SK-N-SH (cell line): ENCODE measurements at regions not wholly inside any gene's neighbourhood (a gene's known extent, or its start where the extent isn't known, plus 50 kb on each side); places are given as distances from the start of the nearest gene placed in this dataset.

ENCODE experiments used
- CTCF ChIA-PET: fragments of 300-600, 350-600 bp; formaldehyde crosslinking; extraction: SDS; loops from one replicate; lab custom pipeline; 2021; lab: Yijun Ruan, JAX
- POLR2A ChIA-PET: fragments of 350-600 bp; sonication (Branson Sonifier 250); formaldehyde crosslinking; extraction: SDS; loops from one replicate; lab custom pipeline; 2020; ENCODE audit warnings: antibody characterized with exemption, inconsistent platforms; lab: Yijun Ruan, JAX
- DNase-seq: peaks from one replicate; pipeline ENCODE4 v3.0.0; 2012
- H2AFZ ChIP-seq: fragments of 200-600 bp; sonication (generic); 2 replicates; pipeline ENCODE4 v1.8.1; 2016; ENCODE audit warnings: antibody characterized with exemption, mild to moderate bottlenecking, low read depth
- H3F3A ChIP-seq: fragments of 200-600 bp; sonication (generic); replicated peaks from 2 replicates; pipeline ENCODE3; 2016; ENCODE audit warnings: antibody characterized with exemption, mild to moderate bottlenecking; ENCODE audit not compliant: insufficient read depth
- H3K27ac ChIP-seq, 2 experiments: fragments of 200-500 bp in 1 of 2; fragments of 200-600 bp in 1 of 2; sonication (Bioruptor generic) in 1 of 2; sonication (generic), shearing (Covaris generic) in 1 of 2; 2 replicates each; pipeline versions ENCODE4 v1.5.1 to v1.6.1; 2014 to 2016; ENCODE audit warnings: low read depth in 2 of 2, inconsistent platforms in 1 of 2, low read length in 1 of 2, mild to moderate bottlenecking in 1 of 2, mixed read lengths in 1 of 2
- H3K27me3 ChIP-seq: fragments of 200-600 bp; sonication (generic), shearing (Covaris generic); 2 replicates; pipeline ENCODE4 v1.6.1; 2016; ENCODE audit warnings: mixed run types; ENCODE audit not compliant: insufficient read depth
- H3K36me3 ChIP-seq, 2 experiments: fragments of 200-500 bp in 1 of 2; fragments of 200-600 bp in 1 of 2; sonication (Bioruptor generic) in 1 of 2; sonication (generic) in 1 of 2; replicated peaks in 1 of 2; 2 replicates each; pipeline versions ENCODE3 to v1.5.1; 2014 to 2016; ENCODE audit warnings: low read length in 1 of 2, mild to moderate bottlenecking in 1 of 2; ENCODE audit not compliant: insufficient read depth in 2 of 2, control insufficient read depth in 1 of 2
- H3K4me1 ChIP-seq, 2 experiments: fragments of 200-500 bp in 1 of 2; fragments of 200-600 bp in 1 of 2; sonication (Bioruptor generic) in 1 of 2; sonication (generic), shearing (Covaris generic) in 1 of 2; 2 replicates each; pipeline versions ENCODE4 v1.5.1 to v1.6.1; 2014 to 2016; ENCODE audit warnings: low read depth in 1 of 2, low read length in 1 of 2, mixed run types in 1 of 2; ENCODE audit not compliant: insufficient read depth in 2 of 2, control insufficient read depth in 1 of 2
- H3K4me2 ChIP-seq: fragments of 200-600 bp; sonication (generic), shearing (Covaris generic); 2 replicates; pipeline ENCODE4 v1.6.1; 2017; ENCODE audit warnings: mixed run types
- H3K4me3 ChIP-seq, 2 experiments: fragments of 200-500 bp in 1 of 2; fragments of 200-600 bp in 1 of 2; sonication (Bioruptor generic) in 1 of 2; sonication (generic), shearing (Covaris generic) in 1 of 2; 2 replicates each; pipeline versions ENCODE4 v1.5.1 to v1.8.1; 2014 to 2016; ENCODE audit warnings: low read depth in 2 of 2, inconsistent platforms in 1 of 2, low read length in 1 of 2, mild to moderate bottlenecking in 1 of 2, mixed read lengths in 1 of 2, moderate library complexity in 1 of 2
- H3K79me2 ChIP-seq: fragments of 200-600 bp; sonication (generic); 2 replicates; pipeline ENCODE4 v1.8.1; 2017; ENCODE audit warnings: mild to moderate bottlenecking; ENCODE audit not compliant: insufficient read depth
- H3K9ac ChIP-seq: fragments of 200-600 bp; sonication (generic); 2 replicates; pipeline ENCODE4 v1.6.1; 2017; ENCODE audit warnings: mixed run types
- H3K9me2 ChIP-seq: fragments of 200-600 bp; sonication (generic); 2 replicates; pipeline ENCODE4 v1.6.1; 2017; ENCODE audit warnings: mixed run types
- H3K9me3 ChIP-seq: fragments of 200-600 bp; sonication (generic); 2 replicates; pipeline ENCODE4 v1.6.1; 2017; ENCODE audit warnings: mixed run types, mild to moderate bottlenecking, moderate library complexity
- H4K20me1 ChIP-seq: fragments of 200-600 bp; sonication (generic); 2 replicates; pipeline ENCODE4 v1.6.1; 2017; ENCODE audit warnings: mild to moderate bottlenecking, mixed run types; ENCODE audit not compliant: insufficient read depth
- CHD2 ChIP-seq: fragments of 150-350 bp; IDR thresholded peaks from 2 replicates; pipeline ENCODE4 v1.6.1; 2018; ENCODE audit warnings: low read length; ENCODE audit not compliant: partially characterized antibody
- EP300 ChIP-seq, 2 experiments: IDR thresholded peaks; 2 replicates each; pipeline versions ENCODE4 v1.4.0 to v1.6.1; 2012; ENCODE audit warnings: borderline replicate concordance in 1 of 2, low read depth in 1 of 2, low read length in 1 of 2
- FOSL2 ChIP-seq: IDR thresholded peaks from 2 replicates; pipeline ENCODE4 v1.4.0; 2012; ENCODE audit warnings: low read depth, mild to moderate bottlenecking, moderate library complexity, borderline replicate concordance
- FOXJ3 ChIP-seq: sonication (generic); formaldehyde crosslinking; IDR thresholded peaks from 2 replicates; pipeline ENCODE4 v1.5.1; 2020; ENCODE audit warnings: mild to moderate bottlenecking, missing genetic modification reagents
- GATA2 ChIP-seq: sonication (generic); formaldehyde crosslinking; IDR thresholded peaks from 2 replicates; pipeline ENCODE4 v1.5.0; 2020; ENCODE audit warnings: mild to moderate bottlenecking, missing genetic modification reagents
- JUND ChIP-seq: IDR thresholded peaks from 2 replicates; pipeline ENCODE4 v1.4.0; 2012
- MEF2A ChIP-seq: IDR thresholded peaks from 2 replicates; pipeline ENCODE4 v1.4.0; 2012; ENCODE audit warnings: low read depth, borderline replicate concordance
- RAD21 ChIP-seq: IDR thresholded peaks from 2 replicates; pipeline ENCODE4 v1.6.1; 2012; ENCODE audit warnings: mild to moderate bottlenecking, low read length
- RFX5 ChIP-seq: IDR thresholded peaks from 2 replicates; pipeline ENCODE4 v1.6.1; 2012; ENCODE audit warnings: mild to moderate bottlenecking, improper control_type of control experiment, low read length
- YY1 ChIP-seq: IDR thresholded peaks from 2 replicates; pipeline ENCODE4 v1.4.0; 2012; ENCODE audit warnings: low read depth, mild to moderate bottlenecking
- WGBS: methylation state at CpG from one replicate; pipeline ENCODE4 v1.1.6; 2017; ENCODE audit warnings: low lambda C conversion rate; 5-methylcytosine and 5-hydroxymethylcytosine counted together
- TF ChIP-seq, protein P1 (sequence below): fragments of 150-350 bp; IDR thresholded peaks from 2 replicates; pipeline ENCODE4 v1.6.1; 2017; ENCODE audit warnings: antibody characterized with exemption, low read length, low read depth, borderline replicate concordance
- TF ChIP-seq, protein P2 (sequence below): fragments of 150-350 bp; IDR thresholded peaks from 2 replicates; pipeline ENCODE4 v1.6.1; 2016; ENCODE audit warnings: mild to moderate bottlenecking, low read depth, low read length
- TF ChIP-seq, protein P3 (sequence below): IDR thresholded peaks from 2 replicates; pipeline ENCODE4; 2012
- TF ChIP-seq, protein P4 (sequence below): IDR thresholded peaks from 2 replicates; pipeline ENCODE4 v1.4.0; 2012; ENCODE audit warnings: low read depth
- TF ChIP-seq, protein P5 (sequence below): IDR thresholded peaks from 2 replicates; pipeline ENCODE4 v1.4.0; 2012; ENCODE audit warnings: low read depth, borderline replicate concordance

DNA sequence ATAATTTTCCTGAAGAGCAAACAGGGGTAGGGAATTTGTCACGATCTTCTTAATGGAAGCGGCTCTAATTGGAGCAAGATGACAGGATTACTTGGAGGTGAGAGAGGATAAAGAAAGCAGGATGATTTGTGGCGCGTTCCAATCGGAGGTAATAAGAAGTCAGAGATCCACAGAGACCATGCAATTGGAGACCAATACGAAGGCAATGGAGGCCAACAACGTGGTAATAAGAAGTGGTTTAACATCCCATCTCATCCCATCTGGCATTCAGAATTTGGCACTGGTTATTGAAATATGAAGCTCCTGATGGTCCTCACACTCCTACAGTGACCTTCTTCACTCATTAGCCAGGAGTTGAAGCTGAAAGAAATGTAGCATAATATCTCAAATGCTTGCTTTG lies 130.6 kb downstream of the DLEU7 start:
- no peak overlapping the region; a peak in 1 of 4 replicates for H3K27ac ChIP-seq
- H4K20me1 ChIP-seq, result no peaks in the 10 kb centered on the region
- no peak overlapping the region for H3K9ac ChIP-seq
- TF ChIP-seq, protein P1, sequence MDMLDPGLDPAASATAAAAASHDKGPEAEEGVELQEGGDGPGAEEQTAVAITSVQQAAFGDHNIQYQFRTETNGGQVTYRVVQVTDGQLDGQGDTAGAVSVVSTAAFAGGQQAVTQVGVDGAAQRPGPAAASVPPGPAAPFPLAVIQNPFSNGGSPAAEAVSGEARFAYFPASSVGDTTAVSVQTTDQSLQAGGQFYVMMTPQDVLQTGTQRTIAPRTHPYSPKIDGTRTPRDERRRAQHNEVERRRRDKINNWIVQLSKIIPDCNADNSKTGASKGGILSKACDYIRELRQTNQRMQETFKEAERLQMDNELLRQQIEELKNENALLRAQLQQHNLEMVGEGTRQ, result no peak
- TF ChIP-seq FOSL2 (no peak), CHD2 (no peak), RFX5 (no peak), YY1 (no peak), MEF2A (no peak), EP300 (IDR thresholded peaks at IDR 0.05; ENCODE audit: borderline replicate concordance in 1 of 2, low read depth in 1 of 2, low read length in 1 of 2) (no peak), JUND (no peak), GATA2 (CRISPR knock-in tag) (no peak), RAD21 (no peak), FOXJ3 (CRISPR knock-in tag) (no peak)
- TF ChIP-seq, protein P2, sequence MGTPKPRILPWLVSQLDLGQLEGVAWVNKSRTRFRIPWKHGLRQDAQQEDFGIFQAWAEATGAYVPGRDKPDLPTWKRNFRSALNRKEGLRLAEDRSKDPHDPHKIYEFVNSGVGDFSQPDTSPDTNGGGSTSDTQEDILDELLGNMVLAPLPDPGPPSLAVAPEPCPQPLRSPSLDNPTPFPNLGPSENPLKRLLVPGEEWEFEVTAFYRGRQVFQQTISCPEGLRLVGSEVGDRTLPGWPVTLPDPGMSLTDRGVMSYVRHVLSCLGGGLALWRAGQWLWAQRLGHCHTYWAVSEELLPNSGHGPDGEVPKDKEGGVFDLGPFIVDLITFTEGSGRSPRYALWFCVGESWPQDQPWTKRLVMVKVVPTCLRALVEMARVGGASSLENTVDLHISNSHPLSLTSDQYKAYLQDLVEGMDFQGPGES, result no peak
- TF ChIP-seq, protein P3, sequence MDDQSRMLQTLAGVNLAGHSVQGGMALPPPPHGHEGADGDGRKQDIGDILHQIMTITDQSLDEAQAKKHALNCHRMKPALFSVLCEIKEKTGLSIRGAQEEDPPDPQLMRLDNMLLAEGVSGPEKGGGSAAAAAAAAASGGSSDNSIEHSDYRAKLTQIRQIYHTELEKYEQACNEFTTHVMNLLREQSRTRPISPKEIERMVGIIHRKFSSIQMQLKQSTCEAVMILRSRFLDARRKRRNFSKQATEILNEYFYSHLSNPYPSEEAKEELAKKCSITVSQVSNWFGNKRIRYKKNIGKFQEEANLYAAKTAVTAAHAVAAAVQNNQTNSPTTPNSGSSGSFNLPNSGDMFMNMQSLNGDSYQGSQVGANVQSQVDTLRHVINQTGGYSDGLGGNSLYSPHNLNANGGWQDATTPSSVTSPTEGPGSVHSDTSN, result no peak
- TF ChIP-seq, protein P4, sequence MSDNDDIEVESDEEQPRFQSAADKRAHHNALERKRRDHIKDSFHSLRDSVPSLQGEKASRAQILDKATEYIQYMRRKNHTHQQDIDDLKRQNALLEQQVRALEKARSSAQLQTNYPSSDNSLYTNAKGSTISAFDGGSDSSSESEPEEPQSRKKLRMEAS, result no peak
- TF ChIP-seq, protein P5, sequence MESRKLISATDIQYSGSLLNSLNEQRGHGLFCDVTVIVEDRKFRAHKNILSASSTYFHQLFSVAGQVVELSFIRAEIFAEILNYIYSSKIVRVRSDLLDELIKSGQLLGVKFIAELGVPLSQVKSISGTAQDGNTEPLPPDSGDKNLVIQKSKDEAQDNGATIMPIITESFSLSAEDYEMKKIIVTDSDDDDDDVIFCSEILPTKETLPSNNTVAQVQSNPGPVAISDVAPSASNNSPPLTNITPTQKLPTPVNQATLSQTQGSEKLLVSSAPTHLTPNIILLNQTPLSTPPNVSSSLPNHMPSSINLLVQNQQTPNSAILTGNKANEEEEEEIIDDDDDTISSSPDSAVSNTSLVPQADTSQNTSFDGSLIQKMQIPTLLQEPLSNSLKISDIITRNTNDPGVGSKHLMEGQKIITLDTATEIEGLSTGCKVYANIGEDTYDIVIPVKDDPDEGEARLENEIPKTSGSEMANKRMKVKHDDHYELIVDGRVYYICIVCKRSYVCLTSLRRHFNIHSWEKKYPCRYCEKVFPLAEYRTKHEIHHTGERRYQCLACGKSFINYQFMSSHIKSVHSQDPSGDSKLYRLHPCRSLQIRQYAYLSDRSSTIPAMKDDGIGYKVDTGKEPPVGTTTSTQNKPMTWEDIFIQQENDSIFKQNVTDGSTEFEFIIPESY, result no peak
- TF ChIP-seq, all 33 proteins: peak for 0
- CTCF ChIA-PET, result interaction anchor here (1.1 to 1.9 kb wide), 3 partner anchors 12 to 42 kb away, joined by 3 to 7 read pairs (median 3); no protein-coding TSS in a partner anchor
- Histone ChIP-seq H3F3A (no peaks in the 10 kb centered on the region), H3K27me3 (no peaks in the 10 kb centered on the region), H3K36me3 (no peaks in the 10 kb centered on the region), H3K4me1 (peaks cover 4 to 7% of the 10 kb centered on the region in 2 experiments; a peak in 3 of 4 replicates), H3K9me3 (no peaks in the 10 kb centered on the region), H3K4me2 (no peak overlapping the region), H3K79me2 (no peaks in the 10 kb centered on the region), H3K4me3 (no peak overlapping the region), H2AFZ (no peak overlapping the region), H3K9me2 (no peaks in the 10 kb centered on the region)
- WGBS, result 83% methylated on average over 7 of the region's 7 CpGs
- POLR2A ChIA-PET, result no interaction called here
- DNase-seq, result no peak
